OCI-M1 (cell line): ENCODE measurements at regions not wholly inside any gene's neighbourhood (a gene's known extent, or its start where the extent isn't known, plus 50 kb on each side); places are given as distances from the start of the nearest gene placed in this dataset.

Experiments
- DNase-seq: peaks from one replicate; lab custom pipeline; 2025; lab: John Stamatoyannopoulos, UW

DNA sequence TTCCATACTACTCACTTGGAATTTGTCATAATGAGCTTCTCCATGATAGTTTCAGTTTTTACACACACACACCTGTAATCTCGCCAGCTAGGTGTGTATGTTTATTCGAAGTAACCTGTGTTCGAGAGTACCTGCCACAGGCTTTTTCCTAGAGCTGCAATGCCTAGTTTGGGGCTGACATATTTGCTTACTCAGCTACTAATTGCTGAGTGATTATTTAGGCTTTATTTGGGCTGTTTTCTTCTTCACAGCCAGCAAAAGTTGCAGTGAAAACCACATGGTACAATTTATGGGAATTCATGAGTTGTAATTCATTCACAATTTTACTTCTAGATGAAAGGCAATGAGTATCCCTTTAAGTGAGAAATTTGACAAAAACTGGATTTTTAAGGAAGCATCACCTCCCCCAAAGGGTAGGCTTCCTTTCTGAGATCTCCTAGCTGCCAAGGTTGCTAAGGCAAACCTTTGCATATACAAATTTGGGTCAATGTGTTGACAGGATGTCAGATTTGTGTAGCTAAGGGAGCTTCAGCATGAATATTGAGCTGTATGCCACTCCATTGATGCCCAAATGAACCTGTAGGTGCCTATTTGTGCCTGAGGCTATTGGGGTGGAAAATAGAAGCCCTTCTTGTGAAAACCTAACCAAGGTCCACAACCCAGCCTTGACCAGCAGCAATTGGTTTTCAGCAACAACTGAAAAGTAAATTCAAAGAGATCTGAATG is 108.7 kb upstream of the OTX2 start:
- DNase-seq: no peak

DNA sequence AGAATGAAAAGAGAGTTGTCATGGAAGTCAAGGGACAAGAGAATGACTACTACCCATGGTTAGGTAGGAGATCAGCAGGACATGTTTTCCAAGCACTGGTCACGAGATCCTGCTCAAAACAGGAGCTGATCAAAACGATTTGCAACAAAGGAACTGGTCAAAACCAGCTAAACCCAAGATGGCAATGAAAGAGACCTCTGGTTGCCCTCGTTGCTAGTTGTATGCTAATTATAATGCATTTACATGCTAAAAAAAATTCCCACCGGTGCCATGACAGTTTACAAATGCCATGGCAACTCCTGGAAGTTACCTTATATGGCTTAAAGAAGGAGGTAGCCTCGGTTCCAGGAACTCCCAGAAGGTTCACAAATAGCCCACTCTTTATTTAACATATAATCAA is 95.0 kb upstream of the OTX2 start:
- DNase-seq: no peak

DNA sequence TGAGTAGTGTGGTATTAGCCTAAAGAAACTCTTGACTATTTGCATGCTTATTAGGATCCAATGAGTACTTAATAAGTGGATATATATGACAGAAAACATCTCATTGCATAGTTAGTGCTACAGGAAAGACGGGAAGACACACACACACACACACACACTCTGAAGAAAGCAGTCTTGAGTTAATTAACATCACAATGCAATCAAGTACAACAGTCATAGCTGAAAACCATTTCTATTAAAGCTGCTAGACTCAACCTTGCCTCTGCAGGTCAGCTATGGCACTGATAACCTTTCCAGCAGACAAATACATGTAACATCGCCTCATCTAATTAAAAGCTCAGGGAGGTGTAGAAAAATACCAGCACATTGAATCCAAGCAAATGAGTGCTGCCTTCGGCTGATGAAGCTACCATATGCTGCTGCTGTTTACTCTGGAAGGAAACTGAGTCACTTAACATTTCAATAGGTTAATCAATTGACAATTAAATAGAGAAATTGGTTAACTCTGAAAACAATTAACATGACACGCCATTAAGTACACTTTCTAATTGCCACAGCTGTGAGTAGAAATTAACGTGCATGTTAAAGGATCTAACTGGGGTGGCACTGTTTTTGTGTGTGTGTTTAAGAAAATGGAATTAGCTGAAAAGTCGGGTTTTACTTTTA is 93.2 kb upstream of the OTX2 start:
- DNase-seq: no peak

DNA sequence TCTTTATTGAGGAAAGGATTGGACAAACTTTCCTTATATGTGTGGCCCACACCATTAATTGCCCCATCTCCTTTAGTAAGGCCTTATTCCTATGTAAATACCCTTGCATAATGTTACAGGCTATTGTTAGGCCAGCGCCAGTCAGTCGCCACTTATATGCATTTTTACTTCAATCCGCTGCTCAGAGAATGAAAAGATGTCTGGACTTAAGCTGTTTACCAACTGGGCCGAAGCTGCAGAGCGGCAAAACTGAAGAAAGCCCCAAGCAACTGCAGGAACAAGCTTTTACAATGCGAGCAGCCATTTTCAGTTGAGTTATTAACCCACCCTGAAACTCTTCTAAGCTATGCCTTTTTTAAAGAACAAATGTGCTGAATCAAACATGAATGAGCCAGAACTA is 92.1 kb upstream of the OTX2 start:
- no peak for DNase-seq

DNA sequence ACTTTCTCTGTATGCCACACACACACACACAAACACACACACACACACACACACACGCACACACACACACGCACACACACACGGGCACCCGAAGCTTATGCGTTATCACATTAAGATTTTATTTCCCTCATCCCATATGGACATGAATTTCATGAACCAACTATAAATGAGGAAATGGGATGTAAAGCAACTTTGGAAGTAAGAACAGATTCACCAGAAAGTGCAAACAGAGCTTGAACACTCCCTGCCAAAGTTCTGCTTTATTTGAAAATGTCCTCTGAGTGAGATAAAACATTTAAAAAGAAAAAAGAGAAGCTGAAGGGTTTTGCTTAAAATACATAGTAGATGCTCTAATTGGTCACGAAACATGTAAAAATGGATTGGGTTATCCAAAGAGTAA is 90.4 kb upstream of the OTX2 start:
- peak; percentile 10 for DNase-seq

DNA sequence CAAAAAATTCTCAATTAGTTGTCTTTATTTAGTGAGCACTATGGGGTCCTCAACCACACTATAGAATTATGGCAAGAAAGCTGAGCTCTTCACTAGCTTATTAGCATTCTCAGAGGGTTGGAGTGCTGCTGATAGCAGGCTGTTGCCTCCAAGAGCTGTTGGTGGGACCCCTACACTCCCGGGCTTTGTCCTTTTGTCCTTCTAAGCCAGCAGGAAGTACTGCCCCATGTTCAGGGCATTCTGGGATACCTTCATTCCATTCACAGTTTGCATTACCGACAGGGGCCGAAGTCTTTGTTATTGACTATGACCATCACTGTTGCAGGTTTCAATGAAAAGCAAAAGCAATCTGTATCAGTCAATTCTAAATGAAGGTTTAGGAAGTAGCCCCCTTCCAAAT is 89.5 kb upstream of the OTX2 start:
- no peak for DNase-seq

DNA sequence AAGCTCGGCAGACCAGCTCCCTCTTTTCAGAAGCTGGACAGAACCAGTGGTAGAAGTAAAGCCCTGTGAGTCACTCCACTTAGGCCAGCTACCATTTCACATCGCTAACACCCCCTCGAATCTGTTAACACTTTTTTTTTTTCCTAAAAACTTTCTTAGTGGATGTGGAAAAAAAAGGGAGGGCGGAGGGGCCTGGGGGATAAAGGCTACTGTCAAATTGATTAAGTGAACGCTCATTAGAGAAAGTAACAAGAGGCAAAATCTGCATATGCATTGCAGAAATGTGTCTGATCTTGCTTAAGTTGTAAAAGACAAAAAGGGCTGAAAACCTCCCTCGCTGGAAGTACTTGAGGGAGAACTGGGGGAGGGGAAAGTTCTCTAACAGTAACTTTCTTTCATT is 86.6 kb upstream of the OTX2 start:
- no peak for DNase-seq

DNA sequence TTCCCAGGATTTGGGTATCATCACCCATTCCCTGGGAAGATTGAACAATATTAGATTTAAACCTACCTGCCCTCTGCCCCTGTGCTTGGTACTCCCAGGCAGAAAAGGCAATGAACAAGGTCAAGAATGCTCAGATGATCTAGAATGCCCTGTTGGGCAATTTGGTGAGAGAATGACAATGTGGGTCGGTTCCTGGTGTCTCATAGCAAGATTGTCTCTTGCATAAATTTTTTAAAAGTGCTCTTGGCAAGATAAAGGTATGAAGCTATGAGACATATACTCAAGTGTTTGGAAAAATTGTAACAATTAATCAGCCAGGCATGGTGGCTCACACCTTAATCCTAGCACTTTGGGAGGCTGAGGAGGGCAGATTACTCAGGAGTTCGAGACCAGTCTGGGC is 86.0 kb upstream of the OTX2 start:
- DNase-seq: no peak

DNA sequence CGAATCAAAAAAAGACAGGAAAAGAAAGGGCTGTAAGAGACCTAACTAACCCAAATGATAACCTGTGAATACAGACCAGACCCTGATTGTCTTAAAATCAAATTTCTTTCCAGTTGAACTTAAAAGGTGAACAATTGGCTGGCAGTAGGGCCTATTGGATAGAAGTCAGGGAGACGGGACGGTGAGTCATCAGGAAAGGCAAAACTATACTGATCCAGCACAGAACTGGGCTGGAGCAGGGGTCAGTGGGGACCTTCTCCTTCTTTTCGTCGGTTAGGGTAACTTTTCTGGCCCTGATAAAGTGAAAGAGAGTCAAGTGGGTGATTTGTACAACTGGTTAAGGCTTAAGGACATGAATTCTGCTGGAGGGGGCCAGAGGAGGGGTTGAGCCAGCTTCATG is 84.9 kb upstream of the OTX2 start:
- DNase-seq: no peak

DNA sequence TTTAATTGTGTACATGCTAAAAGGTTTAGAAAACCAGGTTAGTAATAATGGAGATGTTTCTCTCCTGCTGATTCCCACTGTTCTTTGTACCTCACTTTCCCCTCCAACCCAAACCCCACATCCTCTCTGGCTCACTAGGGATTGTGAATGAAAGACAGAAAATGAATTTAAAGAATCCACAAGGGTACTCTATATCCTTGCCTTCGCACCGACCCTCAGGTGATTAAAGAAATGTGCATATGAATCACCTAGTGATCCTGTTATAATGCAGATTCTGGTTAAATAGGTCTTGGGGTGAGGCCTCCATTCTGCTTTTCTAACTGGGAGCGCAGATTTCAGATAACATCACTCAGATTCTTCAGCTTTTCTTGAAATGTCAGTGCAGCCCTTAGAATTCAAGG is 84.3 kb upstream of the OTX2 start:
- no peak for DNase-seq

DNA sequence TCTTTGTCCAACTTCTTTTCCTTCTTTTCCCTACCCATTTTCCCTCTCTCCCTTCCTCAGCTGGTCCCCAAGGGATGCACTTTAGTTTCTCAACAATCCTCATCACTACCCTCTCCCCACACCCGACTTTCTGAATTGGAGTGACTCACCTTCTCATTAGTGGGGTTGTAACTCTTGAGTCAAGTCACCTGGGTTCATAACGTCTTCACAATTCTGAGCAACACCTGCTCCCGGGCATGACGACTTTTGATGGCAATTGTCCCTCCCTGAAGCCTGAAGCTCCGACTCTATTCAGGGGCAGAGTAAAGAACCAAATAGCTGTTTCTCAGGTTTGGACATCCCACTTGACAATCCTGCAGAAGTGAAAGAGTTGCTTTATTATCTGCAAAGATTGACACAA is 82.7 kb upstream of the OTX2 start:
- DNase-seq: no peak

DNA sequence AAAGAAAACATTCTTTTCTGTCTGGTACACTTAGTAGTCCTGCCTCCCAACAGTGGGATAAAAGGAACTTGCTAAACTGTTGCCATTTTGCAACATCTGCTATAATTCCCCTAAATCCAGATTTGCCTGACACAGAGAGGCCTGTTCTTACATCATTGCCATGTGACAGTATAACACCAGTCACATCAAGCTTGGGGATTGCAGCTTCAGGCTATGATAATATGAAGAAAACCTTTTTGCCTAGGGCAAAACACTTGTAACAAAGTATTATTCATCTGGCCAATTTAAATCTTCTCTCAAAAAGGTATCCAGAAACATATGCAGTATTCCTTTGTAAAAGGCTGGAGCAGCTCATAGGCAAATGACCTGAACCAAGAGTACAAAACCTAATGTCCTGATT is 80.9 kb upstream of the OTX2 start:
- peak; percentile 26 for DNase-seq

DNA sequence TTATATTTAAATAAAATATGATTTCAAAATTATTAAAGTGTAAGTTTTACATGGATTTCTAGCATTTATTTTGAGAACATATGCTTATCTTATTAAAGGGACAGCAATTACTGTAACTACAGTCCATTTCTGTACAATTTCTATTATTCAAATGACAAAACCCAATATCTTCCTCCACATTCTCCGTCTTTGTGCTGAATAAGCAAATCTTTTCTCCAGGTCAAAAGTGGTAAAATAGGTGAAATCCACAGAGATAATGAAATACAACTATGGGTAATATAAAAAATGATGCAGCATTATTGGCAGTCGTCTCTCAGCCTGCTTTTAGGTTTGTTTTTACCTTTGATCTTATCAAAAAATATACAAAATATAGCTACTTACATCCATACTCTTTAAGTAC is 79.4 kb upstream of the OTX2 start:
- DNase-seq: no peak

DNA sequence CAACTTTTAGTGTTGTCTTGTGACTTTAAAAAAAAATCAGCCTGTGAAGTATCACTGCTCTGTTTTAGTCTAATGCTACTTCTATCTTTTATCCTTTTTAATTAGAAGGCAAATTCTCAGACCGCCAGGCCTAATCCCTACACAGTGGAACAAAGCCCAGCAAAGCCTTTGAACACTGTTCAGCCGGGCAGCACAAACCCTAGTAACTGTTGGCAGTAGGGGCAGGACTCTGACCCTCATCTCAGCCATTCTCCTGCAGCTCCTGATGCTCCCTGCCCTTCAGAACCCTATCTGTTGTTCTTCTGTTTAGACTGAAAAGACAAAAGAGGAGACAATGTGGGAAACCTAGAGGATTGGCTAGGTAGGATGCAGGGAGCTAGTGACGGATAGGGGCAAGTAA is 78.0 kb upstream of the OTX2 start:
- DNase-seq: no peak

DNA sequence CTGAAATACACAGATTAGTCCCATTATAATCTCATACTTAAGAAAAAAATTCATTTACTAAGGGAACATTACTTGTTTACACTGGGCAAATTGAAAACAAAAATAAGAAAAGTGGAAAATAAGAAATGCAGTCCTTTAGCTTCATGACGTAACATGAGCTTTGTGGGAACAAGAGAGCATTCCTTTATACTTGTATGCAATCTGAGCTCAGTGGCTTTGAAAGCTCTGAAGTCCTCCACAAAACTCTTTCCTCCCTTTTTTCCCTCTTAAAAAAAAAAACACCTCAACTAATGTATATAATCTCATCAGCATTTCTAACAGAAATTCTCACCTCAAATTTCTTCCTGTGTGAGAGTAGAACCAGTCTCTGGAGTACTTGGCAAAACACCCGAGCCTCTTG is 76.9 kb upstream of the OTX2 start:
- no peak for DNase-seq

DNA sequence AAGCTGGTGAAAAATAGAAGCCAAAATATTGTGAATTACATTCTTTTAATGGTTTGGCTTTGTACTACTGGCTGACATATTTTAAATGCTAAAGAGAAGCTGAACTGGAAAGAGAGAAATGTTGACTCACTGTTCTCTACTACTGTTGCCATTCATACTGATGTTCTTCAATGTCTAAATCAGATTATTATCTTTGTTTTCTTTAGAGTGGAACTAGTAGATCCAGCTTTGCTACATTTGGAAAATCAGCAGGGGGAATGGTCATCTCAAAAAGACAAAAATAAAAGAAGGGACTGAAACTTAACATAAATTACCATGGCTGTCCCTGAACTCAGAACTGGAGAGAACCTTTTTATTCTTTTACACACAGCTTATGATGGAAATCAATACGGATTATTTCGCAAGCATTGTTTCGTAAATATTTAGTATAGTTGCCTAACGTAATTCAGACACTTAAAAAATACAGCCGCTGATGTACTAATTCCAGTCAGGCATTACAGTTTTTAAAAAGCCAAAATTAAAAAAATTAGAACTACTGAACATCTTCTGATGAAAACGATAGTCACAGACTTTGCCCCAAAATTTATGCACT is 76.3 kb upstream of the OTX2 start:
- no peak for DNase-seq

DNA sequence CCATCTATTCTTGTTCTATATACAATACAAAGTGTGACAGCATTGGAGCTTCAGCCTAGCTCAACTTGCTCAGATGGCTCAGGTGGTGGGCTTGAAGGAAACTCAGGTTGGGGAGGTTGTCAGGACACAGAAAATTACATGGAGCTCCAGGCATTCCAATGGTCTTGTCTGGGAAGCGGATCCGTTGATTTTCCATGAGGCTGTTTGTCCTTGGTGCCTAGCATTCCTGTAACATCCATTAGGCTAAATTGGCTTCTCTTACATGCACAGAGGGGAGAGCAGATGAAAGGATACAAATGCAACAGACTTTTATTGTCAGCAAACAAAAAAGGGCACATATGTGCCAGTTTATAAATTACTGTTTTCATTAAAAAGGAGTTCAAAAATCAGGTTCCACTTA is 75.5 kb upstream of the OTX2 start:
- DNase-seq: no peak

DNA sequence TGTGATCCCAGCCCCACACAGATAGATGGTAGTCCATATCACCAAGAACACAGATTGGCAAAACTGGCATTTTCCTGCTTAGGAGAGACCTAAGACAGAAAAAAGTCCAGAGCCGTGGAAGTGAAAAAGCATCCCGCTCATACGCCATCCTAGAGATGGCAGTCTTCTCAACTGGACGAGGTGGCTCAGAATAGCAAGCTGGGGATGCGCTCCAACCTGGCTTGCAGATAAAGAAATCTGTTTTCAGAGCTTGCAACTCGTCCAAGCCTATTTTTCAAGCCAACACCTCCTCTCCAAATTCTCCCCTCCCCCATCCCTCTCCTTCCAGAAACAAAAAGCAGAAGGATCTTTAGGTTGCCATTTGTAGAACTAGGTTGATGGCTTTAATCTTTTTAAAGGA is 74.3 kb upstream of the OTX2 start:
- no peak for DNase-seq

DNA sequence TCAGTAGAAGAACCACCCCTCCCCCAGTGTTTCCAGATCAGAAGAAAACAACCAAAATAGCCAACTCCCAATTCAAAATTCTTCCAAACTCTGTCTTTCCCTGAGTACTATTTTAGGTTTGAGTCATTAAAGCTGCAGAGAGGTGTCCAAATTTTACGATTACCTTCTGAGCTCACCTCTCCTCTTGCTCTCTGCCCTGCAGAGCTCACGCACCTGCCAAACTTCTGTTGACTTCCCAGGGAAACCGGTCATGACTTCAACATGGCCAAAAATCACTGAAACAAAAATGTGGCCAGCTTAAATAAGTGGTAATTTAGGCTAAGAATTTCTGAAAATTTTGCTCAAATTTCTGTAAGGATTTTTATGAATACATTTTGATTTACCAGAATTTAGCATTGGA is 70.9 kb upstream of the OTX2 start:
- no peak for DNase-seq

DNA sequence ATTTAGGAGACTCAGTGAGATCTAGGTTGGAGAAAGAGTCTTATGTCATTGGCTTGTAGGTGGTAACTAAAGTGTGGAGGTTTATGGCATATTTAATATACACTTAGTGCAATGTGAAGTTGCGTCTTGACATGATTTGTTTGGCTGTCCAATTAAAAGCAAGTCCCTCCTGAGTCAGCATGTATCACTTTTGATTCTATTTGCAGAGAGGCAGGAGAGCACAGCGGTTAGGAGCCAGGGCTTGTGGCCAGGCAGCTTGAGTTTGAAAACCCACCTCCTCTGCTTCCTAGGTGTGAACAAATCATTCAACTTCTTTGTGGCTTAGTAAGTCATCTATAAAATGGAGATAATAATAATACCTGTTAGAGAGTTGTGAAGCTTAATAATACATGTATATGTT is 68.5 kb upstream of the OTX2 start:
- no peak for DNase-seq

DNA sequence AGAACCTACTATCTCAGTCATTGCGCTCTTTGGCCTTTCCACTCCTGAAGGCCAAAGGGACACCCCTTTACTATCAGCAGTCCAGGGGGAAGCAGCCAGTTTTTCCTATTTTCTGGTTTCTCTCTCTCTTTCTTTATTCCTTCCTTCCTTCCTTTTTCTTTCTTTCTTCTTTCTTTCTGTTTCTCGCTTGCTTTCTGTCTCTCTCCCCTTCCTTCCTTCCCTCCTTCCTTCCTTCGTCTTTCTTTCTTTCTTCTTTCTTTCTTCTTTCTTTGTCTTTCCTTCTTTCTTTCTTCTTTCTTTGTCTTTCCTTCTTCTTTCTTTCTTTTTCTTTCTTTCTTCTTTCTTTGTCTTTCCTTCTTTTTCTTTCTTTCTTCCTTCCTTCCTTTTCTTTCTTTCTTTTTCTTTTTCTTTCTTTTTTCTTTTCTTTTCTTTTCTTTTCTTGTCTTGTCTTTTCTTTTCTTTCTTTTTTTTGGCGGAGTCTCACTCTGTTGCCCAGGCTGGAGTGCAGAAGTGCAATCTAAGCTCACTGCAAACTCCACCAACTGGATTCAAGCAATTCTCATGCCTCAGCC is 64.9 kb upstream of the OTX2 start:
- DNase-seq: no peak

DNA sequence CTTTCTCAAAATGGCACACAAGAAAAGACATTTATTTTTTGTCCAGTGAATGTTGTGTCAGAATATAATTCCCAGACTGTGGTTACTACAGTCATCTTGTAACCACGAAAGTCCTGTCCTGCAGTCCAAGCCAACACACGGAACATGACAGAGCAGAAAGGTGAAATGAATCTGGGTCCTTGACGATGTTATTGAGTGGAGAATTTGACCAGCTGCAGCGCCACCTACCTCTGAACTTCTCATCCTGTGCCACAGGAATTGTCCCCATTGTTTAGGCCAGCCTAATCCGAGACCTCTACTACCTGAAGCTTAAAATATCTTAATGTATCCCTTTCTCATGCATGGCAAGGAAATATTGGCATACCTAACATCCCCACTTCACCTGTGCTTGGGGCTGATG is 64.1 kb upstream of the OTX2 start:
- peak; percentile 40 for DNase-seq

DNA sequence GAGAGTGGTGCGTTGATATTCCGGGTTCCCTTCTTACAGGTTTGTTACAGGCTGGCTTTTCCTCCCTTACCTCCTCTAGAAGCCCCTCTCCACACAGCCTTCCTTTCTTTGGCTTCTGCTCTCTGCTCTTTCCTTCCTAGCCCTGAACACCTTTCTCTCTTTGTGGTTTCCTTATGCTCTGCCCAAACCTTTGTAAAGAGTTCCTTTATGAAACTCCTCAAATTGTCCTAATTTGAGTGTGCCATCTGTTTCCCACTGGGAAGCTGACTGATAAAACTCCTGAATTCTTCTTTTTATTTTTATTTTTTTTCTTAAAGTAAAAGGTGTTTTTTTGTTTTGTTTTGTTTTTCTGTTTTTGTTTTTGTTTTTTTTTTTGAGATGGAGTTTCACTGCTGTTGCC is 60.1 kb upstream of the OTX2 start:
- DNase-seq: no peak

DNA sequence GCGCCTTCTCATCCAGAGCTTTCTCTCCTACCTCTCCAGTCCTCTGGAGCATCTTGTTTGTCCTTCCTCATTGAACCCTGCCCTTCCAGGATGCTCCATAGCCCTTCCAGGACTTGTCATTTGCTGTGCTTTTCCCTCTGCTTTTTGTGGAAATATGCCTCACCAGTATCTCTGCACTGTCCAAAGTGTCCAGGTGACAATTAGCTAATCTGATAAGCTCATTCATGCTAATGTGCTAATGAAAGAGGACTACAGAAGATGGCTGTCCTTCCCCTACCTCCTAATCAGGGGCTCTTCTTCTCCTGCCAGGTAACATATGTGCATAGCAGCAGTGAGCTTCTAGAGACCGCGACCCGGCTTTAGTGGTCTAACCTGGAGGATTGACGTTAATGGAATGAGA is 58.4 kb upstream of the OTX2 start:
- no peak for DNase-seq
